Transverse colon (tissue), 3 donors: ENCODE measurements at regions not wholly inside any gene's neighbourhood (a gene's known extent, or its start where the extent isn't known, plus 50 kb on each side); places are given as distances from the start of the nearest gene placed in this dataset.

ENCODE experiments used
- POLR2A ChIP-seq: fragments of 450-650 bp; IDR thresholded peaks from one replicate; pipeline ENCODE4 v1.6.1; 2016; ENCODE audit warnings: antibody characterized with exemption, mild to moderate bottlenecking, moderate library complexity
- TF ChIP-seq, protein P1 (sequence below), 5 experiments: fragments of 200-600 bp in 3 of 5; fragments of 450-650 bp in 2 of 5; sonication (generic) in 3 of 5; IDR thresholded peaks; 1 replicate in 2 of 5; 2 replicates in 3 of 5; pipeline ENCODE4 v1.5.1; 2016 to 2017; ENCODE audit warnings: antibody characterized with exemption in 5 of 5, inconsistent platforms in 3 of 5, mild to moderate bottlenecking in 2 of 5, moderate library complexity in 1 of 5

DNA sequence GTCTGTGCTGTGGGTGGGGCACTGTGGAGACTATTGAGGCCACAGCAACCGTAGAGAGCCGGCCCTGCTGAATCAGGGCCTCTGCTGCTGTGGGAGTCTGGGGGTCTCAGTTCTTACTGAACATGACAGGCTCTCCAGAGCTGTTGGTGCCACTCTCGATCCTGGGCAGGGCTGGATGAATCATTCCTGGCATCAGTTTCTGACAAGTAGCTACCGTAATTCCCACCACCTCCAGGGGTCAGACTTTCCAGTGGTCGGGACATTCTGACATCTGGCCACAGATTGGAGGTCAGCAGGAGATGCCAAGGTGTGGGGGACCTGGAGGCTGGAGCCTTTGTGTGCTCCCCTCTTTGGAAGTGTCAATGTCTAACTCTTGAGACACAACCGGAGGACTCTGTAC is 188.4 kb downstream of the IRX2 start:
- no peak for TF ChIP-seq POLR2A
- TF ChIP-seq, protein P1, sequence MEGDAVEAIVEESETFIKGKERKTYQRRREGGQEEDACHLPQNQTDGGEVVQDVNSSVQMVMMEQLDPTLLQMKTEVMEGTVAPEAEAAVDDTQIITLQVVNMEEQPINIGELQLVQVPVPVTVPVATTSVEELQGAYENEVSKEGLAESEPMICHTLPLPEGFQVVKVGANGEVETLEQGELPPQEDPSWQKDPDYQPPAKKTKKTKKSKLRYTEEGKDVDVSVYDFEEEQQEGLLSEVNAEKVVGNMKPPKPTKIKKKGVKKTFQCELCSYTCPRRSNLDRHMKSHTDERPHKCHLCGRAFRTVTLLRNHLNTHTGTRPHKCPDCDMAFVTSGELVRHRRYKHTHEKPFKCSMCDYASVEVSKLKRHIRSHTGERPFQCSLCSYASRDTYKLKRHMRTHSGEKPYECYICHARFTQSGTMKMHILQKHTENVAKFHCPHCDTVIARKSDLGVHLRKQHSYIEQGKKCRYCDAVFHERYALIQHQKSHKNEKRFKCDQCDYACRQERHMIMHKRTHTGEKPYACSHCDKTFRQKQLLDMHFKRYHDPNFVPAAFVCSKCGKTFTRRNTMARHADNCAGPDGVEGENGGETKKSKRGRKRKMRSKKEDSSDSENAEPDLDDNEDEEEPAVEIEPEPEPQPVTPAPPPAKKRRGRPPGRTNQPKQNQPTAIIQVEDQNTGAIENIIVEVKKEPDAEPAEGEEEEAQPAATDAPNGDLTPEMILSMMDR (IDR thresholded peaks at IDR 0.05) = no peak
